ENCODE measurements at regions not wholly inside any gene's neighbourhood (a gene's known extent, or its start where the extent isn't known, plus 50 kb on each side); places are given as distances from the start of the nearest gene placed in this dataset.

GRCh38 chr1:14106679-14107313 lies 406.8 kb downstream of the PRDM2 start:
- FAIRE-seq, result no peak

GRCh38 chr1:14108356-14109275 lies 408.6 kb downstream of the PRDM2 start:
- FAIRE-seq, result no peak

- FAIRE-seq, result no peak
These were observed 409.3 kb downstream of the PRDM2 start for GRCh38 chr1:14109276-14109635.

GRCh38 chr1:14110040-14110439 lies 410.1 kb downstream of the PRDM2 start:
- no peak for FAIRE-seq

GRCh38 chr1:14111121-14111520 lies 411.1 kb downstream of the PRDM2 start:
- FAIRE-seq, result no peak

GRCh38 chr1:14112613-14113012 lies 412.6 kb downstream of the PRDM2 start:
- FAIRE-seq, result no peak

- no peak for FAIRE-seq
These were observed 413.3 kb downstream of the PRDM2 start for GRCh38 chr1:14113271-14113670.

GRCh38 chr1:14113841-14114567 lies 414.0 kb downstream of the PRDM2 start:
- no peak for FAIRE-seq

- no peak for FAIRE-seq
These were observed 416.0 kb downstream of the PRDM2 start for GRCh38 chr1:14115976-14116375.

- FAIRE-seq, result no peak
These were observed 417.7 kb downstream of the PRDM2 start for GRCh38 chr1:14117700-14118099.

GRCh38 chr1:14118691-14119485 lies 418.9 kb downstream of the PRDM2 start:
- no peak for FAIRE-seq

- no peak for FAIRE-seq
These were observed 420.9 kb downstream of the PRDM2 start for GRCh38 chr1:14120895-14121294.

GRCh38 chr1:14128096-14128495 lies 428.1 kb downstream of the PRDM2 start:
- no peak for FAIRE-seq

GRCh38 chr1:14129009-14129408 lies 429.0 kb downstream of the PRDM2 start:
- no peak for FAIRE-seq

- no peak for FAIRE-seq
These were observed 435.1 kb downstream of the PRDM2 start for GRCh38 chr1:14135070-14135469.

- FAIRE-seq, result no peak
These were observed 436.3 kb downstream of the PRDM2 start for GRCh38 chr1:14136152-14136763.

- FAIRE-seq, result no peak
These were observed 436.9 kb downstream of the PRDM2 start for GRCh38 chr1:14136881-14137280.

GRCh38 chr1:14137411-14138134 lies 437.6 kb downstream of the PRDM2 start:
- no peak for FAIRE-seq

- no peak for FAIRE-seq
These were observed 438.1 kb downstream of the PRDM2 start for GRCh38 chr1:14138135-14138506.

- FAIRE-seq, result no peak
These were observed 438.7 kb downstream of the PRDM2 start for GRCh38 chr1:14138687-14139086.

GRCh38 chr1:14140831-14141401 lies 440.9 kb downstream of the PRDM2 start:
- FAIRE-seq, result no peak
